IMR-90 (cell line): ENCODE measurements at regions not wholly inside any gene's neighbourhood (a gene's known extent, or its start where the extent isn't known, plus 50 kb on each side); places are given as distances from the start of the nearest gene placed in this dataset.

Experiments used
- ATAC-seq: fragments of 200-7000 bp; cut with Tn5 transposase; 2 replicates; pipeline ENCODE4 v1.9.1; 2020; ENCODE audit warnings: low read depth, mild to moderate bottlenecking, moderate library complexity
- BruUV-seq: library from RNA; stranded (reverse); fragments of 400-500 nt; replicated peaks from 2 replicates; lab custom pipeline; 2021; lab: Mats Ljungman, UMichigan
- CTCF ChIA-PET: fragments of 300-600 bp; formaldehyde crosslinking; extraction: SDS; loops from one replicate; lab custom pipeline; 2021; ENCODE audit warnings: antibody characterized with exemption; lab: Yijun Ruan, JAX
- POLR2A ChIA-PET: fragments of 300-600 bp; sonication (Branson Sonifier 250); formaldehyde crosslinking; loops from one replicate; lab custom pipeline; 2022; ENCODE audit warnings: antibody characterized with exemption; ENCODE audit not compliant: unreplicated experiment; lab: Charles Lee
- DNase-seq: peaks from one replicate; pipeline ENCODE4 v3.0.0; 2013
- H2AFZ ChIP-seq: replicated peaks from 2 replicates; pipeline ENCODE3; 2013; ENCODE audit warnings: low read length, mild to moderate bottlenecking; ENCODE audit not compliant: poor library complexity
- H2AK5ac ChIP-seq: 2 replicates; pipeline ENCODE4 v1.6.1; 2013; ENCODE audit warnings: low read depth, low read length, inconsistent platforms
- H2AK9ac ChIP-seq: replicated peaks from 2 replicates; pipeline ENCODE3; 2013; ENCODE audit warnings: mild to moderate bottlenecking, low read depth, low read length, moderate library complexity; ENCODE audit not compliant: poor library complexity
- H2BK120ac ChIP-seq: 2 replicates; pipeline ENCODE4 v1.6.1; 2013; ENCODE audit warnings: low read depth, low read length, inconsistent platforms
- H2BK15ac ChIP-seq: 3 replicates; pipeline ENCODE4 v1.6.1; 2013; ENCODE audit warnings: low read depth, low read length, inconsistent platforms
- H2BK20ac ChIP-seq: 2 replicates; pipeline ENCODE4 v1.6.1; 2013; ENCODE audit warnings: low read depth, mild to moderate bottlenecking, inconsistent platforms, low read length, moderate library complexity
- H2BK5ac ChIP-seq: 2 replicates; pipeline ENCODE4 v1.6.1; 2013; ENCODE audit warnings: mild to moderate bottlenecking, low read depth, low read length, inconsistent platforms; ENCODE audit not compliant: poor library complexity, severe bottlenecking
- H3K14ac ChIP-seq: replicated peaks from 2 replicates; pipeline ENCODE4 v1.6.1; 2013; ENCODE audit warnings: low read depth, low read length, inconsistent platforms
- H3K18ac ChIP-seq: 2 replicates; pipeline ENCODE4 v1.6.1; 2013; ENCODE audit warnings: low read depth, low read length, control low read depth
- H3K23ac ChIP-seq: 2 replicates; pipeline ENCODE4 v1.6.1; 2013; ENCODE audit warnings: low read depth, low read length, inconsistent platforms
- H3K27ac ChIP-seq: 2 replicates; pipeline ENCODE4 v1.5.1; 2013; ENCODE audit warnings: mild to moderate bottlenecking, control low read depth, low read length; ENCODE audit not compliant: insufficient read depth
- H3K27me3 ChIP-seq: 2 replicates; pipeline ENCODE4 v1.6.1; 2013; ENCODE audit warnings: low read length; ENCODE audit not compliant: control insufficient read depth, insufficient read depth
- H3K36me3 ChIP-seq: 2 replicates; pipeline ENCODE4 v1.6.1; 2013; ENCODE audit warnings: low read length, mixed read lengths; ENCODE audit not compliant: control insufficient read depth, insufficient read depth
- H3K4ac ChIP-seq: 2 replicates; pipeline ENCODE4 v1.6.1; 2013; ENCODE audit warnings: low read depth, low read length, inconsistent platforms
- H3K4me1 ChIP-seq: 2 replicates; pipeline ENCODE4 v1.6.1; 2013; ENCODE audit warnings: low read length, mixed read lengths; ENCODE audit not compliant: control insufficient read depth, insufficient read depth
- H3K4me2 ChIP-seq: 2 replicates; pipeline ENCODE4 v1.6.1; 2013; ENCODE audit warnings: low read depth, mild to moderate bottlenecking, control low read depth, low read length, moderate library complexity
- H3K4me3 ChIP-seq: 2 replicates; pipeline ENCODE4 v1.5.1; 2013; ENCODE audit warnings: low read depth, mild to moderate bottlenecking, control low read depth, low read length, moderate library complexity; ENCODE audit not compliant: insufficient read depth
- H3K56ac ChIP-seq: 2 replicates; pipeline ENCODE4 v1.6.1; 2013; ENCODE audit warnings: low read length, inconsistent platforms; ENCODE audit not compliant: insufficient read depth; ENCODE audit errors: extremely low read depth
- H3K79me1 ChIP-seq, 2 experiments: 2 replicates each; pipeline ENCODE4 v1.6.1; 2013; ENCODE audit warnings: low read length in 2 of 2, inconsistent platforms in 1 of 2, low read depth in 1 of 2
- H3K9ac ChIP-seq: 2 replicates; pipeline ENCODE4 v1.6.1; 2013; ENCODE audit warnings: low read depth, low read length, control low read depth
- H3K9me1 ChIP-seq: 2 replicates; pipeline ENCODE4 v1.6.1; 2013; ENCODE audit warnings: low read length, inconsistent platforms; ENCODE audit not compliant: insufficient read depth
- H3K9me3 ChIP-seq: 2 replicates; pipeline ENCODE4 v1.6.1; 2013; ENCODE audit warnings: low read length; ENCODE audit not compliant: control insufficient read depth, insufficient read depth
- H4K20me1 ChIP-seq: 2 replicates; pipeline ENCODE4 v1.6.1; 2013; ENCODE audit warnings: low read length, inconsistent platforms; ENCODE audit not compliant: insufficient read depth
- H4K5ac ChIP-seq: 2 replicates; pipeline ENCODE4 v1.6.1; 2013; ENCODE audit warnings: mild to moderate bottlenecking, low read depth, low read length, control low read depth
- H4K8ac ChIP-seq, 2 experiments: 2 replicates each; pipeline ENCODE4 v1.6.1; 2013; ENCODE audit warnings: low read depth in 2 of 2, low read length in 2 of 2, control low read depth in 1 of 2, inconsistent platforms in 1 of 2
- H4K91ac ChIP-seq: 2 replicates; pipeline ENCODE4 v1.6.1; 2013; ENCODE audit warnings: low read depth, low read length, inconsistent platforms; ENCODE audit not compliant: insufficient read depth
- CEBPB ChIP-seq: IDR thresholded peaks from 2 replicates; pipeline ENCODE4 v1.6.1; 2012; ENCODE audit warnings: low read depth, low read length, improper control_type of control experiment
- FOS ChIP-seq: fragments of 150-350 bp; IDR thresholded peaks from 2 replicates; pipeline ENCODE4 v1.6.1; 2016; ENCODE audit warnings: low read depth, low read length
- RAD21 ChIP-seq: IDR thresholded peaks from 2 replicates; pipeline ENCODE4 v1.6.1; 2012; ENCODE audit warnings: low read length, improper control_type of control experiment
- RCOR1 ChIP-seq: IDR thresholded peaks from 2 replicates; pipeline ENCODE4 v1.6.1; 2012; ENCODE audit warnings: mild to moderate bottlenecking, low read length, improper control_type of control experiment; ENCODE audit not compliant: insufficient replicate concordance
- WGBS, 2 experiments: methylation state at CpG; one replicate each; pipeline versions ENCODE4 v1.1.5 to v1.1.7; 2013; ENCODE audit warnings: missing lambda C conversion rate in 2 of 2; ENCODE audit not compliant: insufficient read length in 1 of 2; ENCODE audit errors: extremely low coverage in 2 of 2; 5-methylcytosine and 5-hydroxymethylcytosine counted together
- dilution Hi-C: fragments of 300-500 bp; cut with HindIII; formaldehyde crosslinking; loops from one replicate; pipeline ENCODE4 v1.14.3; 2018; ENCODE audit warnings: low sequenced_read_pairs; ENCODE audit not compliant: unreplicated experiment
- in situ Hi-C: fragments of 300-500 bp; cut with MboI; formaldehyde crosslinking; loops from 3 replicates; pipeline ENCODE4 v1.14.3; 2019; ENCODE audit warnings: low sequenced_read_pairs, inconsistent platforms, mixed read lengths
- intact Hi-C: fragments of 100-400 bp; cut with micrococcal nuclease; formaldehyde crosslinking; loops from 2 replicates; pipeline ENCODE4 v1.10.0; 2022
- TF ChIP-seq, protein P1 (sequence below): fragments of 150-350 bp; IDR thresholded peaks from 2 replicates; pipeline ENCODE4 v1.6.1; 2017; ENCODE audit warnings: mild to moderate bottlenecking, antibody characterized with exemption, low read length, low read depth

DNA sequence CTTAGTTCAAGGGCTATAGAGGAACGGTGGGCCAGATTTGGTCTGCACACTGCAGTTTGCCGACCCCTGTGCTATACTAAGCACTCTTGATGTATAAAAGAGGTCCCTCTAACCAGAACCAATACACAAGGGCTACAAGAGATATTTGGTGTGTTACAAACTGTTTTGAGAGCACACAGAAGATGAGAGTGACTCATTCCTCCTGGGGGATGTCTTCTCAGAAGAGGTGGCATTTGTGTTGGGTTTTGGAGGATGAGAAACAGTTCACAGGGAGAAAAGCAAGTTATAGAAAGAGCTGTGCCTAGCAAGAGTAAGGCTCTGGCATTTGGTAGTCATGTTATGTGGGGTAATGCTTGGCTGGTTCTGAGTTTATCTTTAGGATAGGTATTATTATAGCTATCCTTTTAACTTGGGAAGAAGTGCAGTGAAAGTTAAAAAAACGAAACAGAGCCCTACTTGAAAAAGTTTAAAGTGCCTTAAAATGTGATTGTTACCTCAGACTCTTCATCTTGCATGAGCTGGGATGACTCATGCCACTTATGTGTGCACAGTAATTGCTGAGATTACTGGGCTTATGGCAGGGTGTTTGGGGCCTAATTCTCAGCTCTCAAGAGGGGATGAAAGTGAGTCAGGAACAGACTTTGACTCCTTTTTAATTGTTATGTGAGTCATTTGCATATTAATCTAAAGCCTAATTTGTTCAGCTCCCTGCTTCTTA lies 160.4 kb downstream of the KIF20B start:
- H3K14ac ChIP-seq = no peak overlapping the region
- ATAC-seq (peak; percentile 55), DNase-seq (peak; percentile 42)
- no TSS peak for BruUV-seq
- TF ChIP-seq FOS (peak; percentile 42; the same call in 1 of the 2 replicates), CEBPB (0 out of 2 replicates have a peak, but pooled peaks have one; percentile 22), RCOR1 (no peak), RAD21 (no peak)
- TF ChIP-seq, protein P1, sequence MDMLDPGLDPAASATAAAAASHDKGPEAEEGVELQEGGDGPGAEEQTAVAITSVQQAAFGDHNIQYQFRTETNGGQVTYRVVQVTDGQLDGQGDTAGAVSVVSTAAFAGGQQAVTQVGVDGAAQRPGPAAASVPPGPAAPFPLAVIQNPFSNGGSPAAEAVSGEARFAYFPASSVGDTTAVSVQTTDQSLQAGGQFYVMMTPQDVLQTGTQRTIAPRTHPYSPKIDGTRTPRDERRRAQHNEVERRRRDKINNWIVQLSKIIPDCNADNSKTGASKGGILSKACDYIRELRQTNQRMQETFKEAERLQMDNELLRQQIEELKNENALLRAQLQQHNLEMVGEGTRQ = no peak
- no peak overlapping the region; the same call in 1 of the 2 replicates for H3K56ac ChIP-seq
- dilution Hi-C loops = no loop called here
- H2BK120ac ChIP-seq = peak overlapping the region; percentile 47; the same call in 1 of the 2 replicates
- no peak overlapping the region for H3K4me3 ChIP-seq
- CTCF ChIA-PET = no interaction called here
- peaks cover 7% of the 10 kb centered on the region for H3K27me3 ChIP-seq
- H2BK20ac ChIP-seq = no peak overlapping the region
- peak overlapping the region; percentile 21 for H2BK5ac ChIP-seq
- H4K5ac ChIP-seq = peak overlapping the region; percentile 8; the same call in 1 of the 2 replicates
- no peaks in the 10 kb centered on the region for H3K79me1 ChIP-seq
- no peaks in the 10 kb centered on the region for H3K36me3 ChIP-seq
- in situ Hi-C loops = no loop called here
- no peak overlapping the region for H2AFZ ChIP-seq
- intact Hi-C loops = no loop called here
- no peak overlapping the region for H2AK9ac ChIP-seq
- H3K4me2 ChIP-seq = peak overlapping the region; percentile 87
- H2AK5ac ChIP-seq = no peak overlapping the region
- H4K8ac ChIP-seq = peak overlapping the region in 1 of 2 experiments; percentile 50; a peak in 1 of 4 replicates
- peak overlapping the region; percentile 63; the same call in 1 of the 2 replicates for H3K27ac ChIP-seq
- POLR2A ChIA-PET = no interaction called here
- H3K4ac ChIP-seq = no peak overlapping the region
- 0 out of 3 replicates have a peak overlapping the region, but pooled peaks have one; percentile 34 for H2BK15ac ChIP-seq
- no peak overlapping the region for H4K91ac ChIP-seq
- peak overlapping the region; percentile 24 for H3K18ac ChIP-seq
- no peaks in the 10 kb centered on the region for H4K20me1 ChIP-seq
- no CpG with 5 or more reads among the region's 3 CpGs for WGBS, 2 experiments
- H3K4me1 ChIP-seq = peaks cover 9% of the 10 kb centered on the region
- H3K9ac ChIP-seq = no peak overlapping the region
- no peaks in the 10 kb centered on the region for H3K9me3 ChIP-seq
- no peak overlapping the region for H3K23ac ChIP-seq
- H3K9me1 ChIP-seq = no peaks in the 10 kb centered on the region
